HG03457 (cell line): ENCODE measurements at regions not wholly inside any gene's neighbourhood (a gene's known extent, or its start where the extent isn't known, plus 50 kb on each side); places are given as distances from the start of the nearest gene placed in this dataset.
"Not testable (repeated sequence)": the region's sequence is repeated elsewhere in the genome, so short reads cannot be mapped to it uniquely, and the experiment has no call there.

Experiments used
- ATAC-seq: cut with Tn5 transposase; IDR thresholded peaks from one replicate; pipeline ENCODE4 v1.9.1; 2021; ENCODE audit warnings: moderate number of reproducible peaks; ENCODE audit not compliant: unreplicated experiment

- no peak for ATAC-seq
Measured at GRCh38 chr10:108323274-108323798, 1158.8 kb upstream of the SORCS1 start.

DNA sequence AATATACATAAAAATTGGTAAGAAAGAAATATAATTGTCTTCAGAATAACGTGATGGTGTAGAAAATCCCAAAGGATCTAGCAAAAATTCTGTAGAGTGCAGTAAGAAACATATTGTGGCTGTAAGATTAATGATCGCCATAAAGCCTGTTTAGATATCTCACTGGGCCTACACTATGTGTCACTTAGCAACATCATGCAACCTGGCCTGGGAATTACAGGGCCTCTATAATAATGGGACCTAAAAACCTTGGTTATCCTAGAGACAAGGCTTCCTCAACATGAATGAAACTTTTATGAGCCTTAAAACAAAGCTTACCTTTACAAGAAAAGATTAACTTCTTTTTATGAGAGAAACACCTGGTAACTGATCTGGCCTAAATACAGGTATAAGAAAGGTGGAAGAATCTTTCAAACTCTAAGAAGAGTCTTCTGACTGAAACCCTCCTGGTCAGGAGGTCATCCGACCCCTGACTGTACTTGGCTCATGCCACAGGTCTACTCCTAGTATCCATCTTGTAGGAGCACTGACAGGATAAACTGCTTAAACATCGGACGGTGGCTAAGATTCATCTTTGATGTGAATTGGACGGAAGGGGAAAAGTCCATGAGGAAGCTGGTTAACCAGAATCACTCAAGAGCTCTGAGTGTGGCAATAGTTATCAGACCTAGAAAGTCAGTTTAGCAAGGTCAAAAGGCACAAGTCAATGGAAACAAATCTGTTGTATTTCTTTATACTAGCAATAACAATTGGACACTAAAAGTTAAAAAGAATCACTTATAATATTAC is 1155.1 kb upstream of the SORCS1 start:
- no peak for ATAC-seq

DNA sequence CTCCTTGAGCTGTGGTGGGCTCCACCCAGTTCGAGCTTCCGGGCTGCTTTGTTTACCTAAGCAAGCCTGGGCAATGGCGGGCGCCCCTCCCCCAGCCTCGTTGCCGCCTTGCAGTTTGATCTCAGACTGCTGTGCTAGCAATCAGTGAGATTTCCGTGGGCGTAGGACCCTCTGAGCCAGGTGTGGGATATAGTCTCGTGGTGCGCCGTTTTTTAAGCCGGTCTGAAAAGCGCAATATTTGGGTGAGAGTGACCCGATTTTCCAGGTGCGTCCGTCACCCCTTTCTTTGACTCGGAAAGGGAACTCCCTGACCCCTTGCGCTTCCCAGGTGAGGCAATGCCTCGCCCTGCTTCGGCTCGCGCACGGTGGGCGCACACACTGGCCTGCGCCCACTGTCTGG is 1151.1 kb upstream of the SORCS1 start:
- ATAC-seq: not testable (repeated sequence)

GRCh38 chr10:108307925-108308312 is 1143.4 kb upstream of the SORCS1 start:
- no peak for ATAC-seq

GRCh38 chr10:108307250-108307924 is 1142.9 kb upstream of the SORCS1 start:
- no peak for ATAC-seq

GRCh38 chr10:108303149-108303548 is 1138.6 kb upstream of the SORCS1 start:
- ATAC-seq: no peak

DNA sequence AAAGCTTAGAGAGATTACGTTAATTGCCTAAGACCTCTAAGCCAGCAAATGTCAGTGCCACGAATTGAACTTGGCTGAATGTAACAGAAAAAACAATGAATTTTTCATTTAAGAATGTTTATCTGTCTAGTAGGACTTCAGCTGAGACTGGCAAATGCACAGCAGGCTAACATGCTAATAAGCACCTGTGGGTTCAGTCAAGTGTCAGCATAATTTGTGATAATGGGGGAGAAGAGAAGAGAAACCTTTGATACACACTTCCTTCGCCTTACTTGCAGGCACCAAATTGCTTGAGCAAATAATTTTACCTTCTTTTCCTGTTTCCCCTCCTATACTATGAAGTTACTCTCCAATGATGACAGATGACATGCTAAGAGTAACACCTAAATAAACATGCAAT is 1136.5 kb upstream of the SORCS1 start:
- ATAC-seq: no peak

- ATAC-seq: no peak
Measured at GRCh38 chr10:108290823-108291222, 1126.3 kb upstream of the SORCS1 start.

DNA sequence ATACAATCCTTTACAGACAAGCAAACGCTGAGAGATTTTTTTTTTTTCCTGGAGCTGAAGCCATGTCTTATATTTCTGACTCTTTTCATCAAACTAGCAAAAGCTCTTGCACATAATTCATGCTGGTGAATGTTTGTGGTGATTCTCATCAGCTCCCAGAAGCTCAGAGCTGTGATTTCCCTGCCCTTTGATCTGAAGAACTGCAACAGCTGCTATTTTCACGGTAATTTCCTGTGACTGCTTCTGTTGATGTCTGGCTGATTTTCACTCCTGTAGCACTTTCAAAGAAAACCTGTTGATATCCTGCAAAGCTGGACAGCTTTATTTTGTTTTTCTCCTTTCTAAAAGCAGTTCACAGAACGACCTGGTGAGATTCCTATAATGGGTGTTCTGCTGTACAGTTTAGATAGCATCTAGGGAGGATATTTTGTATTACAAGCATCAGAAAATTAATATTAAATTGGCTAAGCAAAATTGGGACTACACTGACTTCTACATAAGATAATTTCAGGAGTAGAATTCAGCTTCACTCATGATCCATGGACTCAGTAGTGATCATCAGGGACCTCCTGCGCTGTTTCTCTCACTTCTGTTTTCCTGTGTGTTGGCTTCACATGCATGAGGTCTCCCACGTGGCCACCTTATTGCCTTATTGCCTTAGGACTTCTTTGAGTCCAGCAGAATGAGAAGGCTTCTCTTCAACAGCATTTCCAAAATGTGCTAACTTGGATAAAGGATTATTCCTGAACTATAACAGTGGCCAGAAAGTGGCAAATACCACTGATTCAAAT is 1111.6 kb upstream of the SORCS1 start:
- ATAC-seq: no peak

DNA sequence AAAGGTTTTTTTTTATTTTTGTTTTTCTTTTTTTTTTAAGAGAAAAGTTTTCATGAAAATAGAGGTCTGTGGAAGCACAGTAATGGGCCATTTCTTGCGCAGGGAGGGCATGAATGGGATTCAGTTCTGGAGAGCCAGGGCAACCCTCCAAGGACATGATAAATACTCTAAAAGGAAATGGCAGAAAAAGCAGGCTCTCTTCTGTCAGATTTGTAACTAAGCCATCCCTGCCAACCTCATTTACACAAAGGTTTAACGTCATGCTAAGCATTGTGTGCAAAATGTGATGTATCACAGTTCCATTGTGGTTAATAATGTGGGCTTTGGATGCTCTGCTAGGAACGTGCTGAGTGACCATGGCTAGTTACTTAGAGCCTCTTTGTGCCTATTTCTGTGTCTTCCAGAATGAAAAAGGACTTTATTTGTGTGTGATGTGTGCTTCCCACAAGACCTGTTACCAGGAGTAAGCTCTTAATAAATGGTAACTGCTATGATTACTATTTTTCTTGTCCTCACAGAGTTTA is 1095.9 kb upstream of the SORCS1 start:
- ATAC-seq: no peak

- no peak for ATAC-seq
Measured at GRCh38 chr10:108254089-108254488, 1089.6 kb upstream of the SORCS1 start.

DNA sequence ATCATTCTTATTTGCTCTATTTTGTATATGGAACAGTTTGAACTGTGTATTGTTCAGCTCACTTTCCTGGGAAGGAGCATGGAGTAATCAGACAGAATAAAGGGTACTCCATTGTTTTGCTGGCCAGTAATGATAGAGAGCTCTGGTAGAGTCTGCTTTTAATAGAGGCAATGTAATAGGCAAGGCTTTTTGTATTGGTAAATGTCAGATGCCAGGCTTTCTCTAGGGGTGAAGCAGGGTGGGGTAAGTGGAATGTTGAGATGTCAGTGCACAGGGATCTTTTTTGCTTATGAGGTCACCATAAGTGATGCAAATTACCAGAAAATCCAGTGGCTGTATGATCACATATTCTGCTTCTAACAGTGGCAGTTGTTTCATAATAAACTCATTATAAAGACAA is 1088.3 kb upstream of the SORCS1 start:
- no peak for ATAC-seq

- ATAC-seq: no peak
Measured at GRCh38 chr10:108250936-108251620, 1086.6 kb upstream of the SORCS1 start.

DNA sequence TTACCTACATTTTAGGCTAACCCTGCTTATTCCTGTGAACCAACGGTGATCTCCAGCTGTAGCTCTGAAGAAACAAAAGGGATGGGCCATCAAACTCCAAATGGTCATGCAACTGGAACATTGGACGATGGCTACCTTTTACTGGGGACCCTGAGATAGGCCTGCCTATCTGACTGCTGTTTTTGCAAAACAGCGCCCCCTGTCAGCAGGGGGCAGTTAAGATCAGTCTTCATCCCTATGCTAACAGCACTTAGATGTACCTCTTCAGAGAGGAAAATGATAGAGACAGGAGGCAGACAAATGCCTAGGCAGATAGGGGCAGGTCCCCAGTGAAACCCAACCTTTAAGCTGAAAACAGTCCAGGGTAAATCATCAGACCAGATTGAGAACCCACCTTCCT is 1085.4 kb upstream of the SORCS1 start:
- no peak for ATAC-seq

DNA sequence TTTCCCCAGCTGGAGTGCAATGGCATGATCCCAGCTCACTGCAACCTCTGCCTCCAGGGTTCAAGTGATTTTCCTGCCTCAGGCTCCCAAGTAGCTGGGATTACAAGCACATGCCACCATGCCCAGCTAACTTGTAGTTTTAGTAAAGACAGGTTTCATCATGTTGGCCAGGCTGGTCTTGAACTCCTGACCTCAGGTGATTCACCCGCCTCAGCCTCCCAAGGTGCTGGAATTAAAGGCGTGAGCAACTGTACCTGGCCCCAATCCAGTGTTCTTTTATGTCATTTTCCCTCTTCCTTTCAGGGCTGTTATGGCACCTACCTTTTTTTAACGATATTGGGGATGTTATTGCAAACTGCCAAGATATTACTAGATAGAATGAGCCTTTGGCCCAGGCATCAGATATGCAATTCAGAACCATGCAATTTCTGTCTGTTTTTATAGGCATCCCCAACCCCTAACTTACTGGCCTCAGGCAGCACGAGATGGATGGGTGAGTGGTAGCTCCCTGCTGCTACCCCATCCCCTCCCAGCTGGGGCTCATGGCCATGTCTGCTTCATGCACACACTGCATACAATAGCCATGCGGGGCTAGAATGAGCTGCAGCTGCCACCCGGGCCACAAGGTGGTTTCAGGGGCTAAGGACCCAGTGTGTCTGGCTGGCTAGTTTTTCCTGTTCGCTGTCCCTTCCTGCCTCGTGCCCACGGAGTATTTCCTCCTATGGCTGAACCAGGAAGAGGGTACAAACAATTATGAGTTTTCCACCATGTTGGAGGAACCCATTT is 1080.1 kb upstream of the SORCS1 start:
- no peak for ATAC-seq

GRCh38 chr10:108241166-108241565 is 1076.7 kb upstream of the SORCS1 start:
- ATAC-seq: no peak

GRCh38 chr10:108238261-108238660 is 1073.8 kb upstream of the SORCS1 start:
- ATAC-seq: no peak

DNA sequence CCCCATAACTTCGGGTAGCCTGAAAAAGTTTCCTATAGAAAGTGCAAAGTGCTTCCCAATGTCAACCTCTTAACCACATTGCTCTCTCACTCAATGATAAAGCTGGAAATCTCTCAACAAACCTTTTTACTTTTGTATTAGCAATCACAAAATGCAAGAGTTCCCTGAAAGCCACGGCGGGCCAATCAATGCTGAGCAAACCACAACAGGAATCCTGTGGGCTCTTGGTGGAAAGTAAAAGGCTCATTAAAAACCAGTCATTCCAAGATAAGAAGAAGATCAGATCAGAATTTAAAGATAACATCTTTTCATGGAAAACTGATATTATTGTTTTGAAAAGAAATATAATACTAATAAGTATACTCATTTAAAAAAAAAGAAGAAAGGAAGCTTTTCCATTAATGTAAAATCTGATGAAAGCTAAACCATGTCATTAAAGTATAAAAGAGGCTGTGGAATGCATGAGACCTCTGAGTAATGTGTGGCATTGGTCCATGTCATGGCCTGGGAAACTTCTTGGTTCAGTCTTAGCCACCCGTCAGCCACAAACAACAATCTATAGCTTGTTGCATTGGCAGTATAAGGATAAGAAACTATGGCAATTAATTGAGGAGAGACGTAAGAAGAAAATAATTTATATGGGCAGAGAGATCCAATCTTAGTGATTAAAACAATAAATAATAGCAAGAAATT is 1066.1 kb upstream of the SORCS1 start:
- ATAC-seq: no peak

DNA sequence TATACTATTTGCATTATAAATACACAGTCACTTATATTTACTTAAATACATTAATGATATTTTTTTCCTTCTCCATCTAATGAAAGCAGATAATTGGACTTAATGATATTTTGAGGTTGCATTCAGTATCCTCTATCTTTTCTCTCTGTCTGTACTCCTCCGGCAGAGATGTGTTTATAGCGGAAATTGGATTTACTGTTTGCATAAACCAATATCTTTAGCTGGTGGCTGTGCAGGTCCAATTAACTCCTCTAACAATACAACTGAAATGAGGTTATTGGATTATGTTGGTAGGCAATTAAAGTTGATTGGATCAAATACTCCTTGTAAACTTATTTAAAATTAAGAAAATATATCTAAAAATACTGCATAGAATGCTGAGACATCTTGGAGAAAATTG is 1044.2 kb upstream of the SORCS1 start:
- ATAC-seq: no peak
